Endothelial cell (in vitro differentiated cells): ENCODE measurements at regions not wholly inside any gene's neighbourhood (a gene's known extent, or its start where the extent isn't known, plus 50 kb on each side); places are given as distances from the start of the nearest gene placed in this dataset.

Experiments
- DNase-seq: peaks from one replicate; pipeline ENCODE4 v3.0.0; 2021; ENCODE audit warnings: low spot score
- H3K27ac Mint-ChIP-seq: one replicate; pipeline ENCODE4 v1.8.0; 2021; ENCODE audit warnings: mixed read lengths, inconsistent platforms; ENCODE audit not compliant: unreplicated experiment
- H3K27me3 Mint-ChIP-seq: one replicate; pipeline ENCODE4 v1.8.0; 2021; ENCODE audit warnings: mild to moderate bottlenecking, moderate library complexity, mixed read lengths, inconsistent platforms; ENCODE audit not compliant: unreplicated experiment
- H3K36me3 Mint-ChIP-seq: one replicate; pipeline ENCODE4 v1.8.0; 2021; ENCODE audit warnings: mild to moderate bottlenecking, low read depth, mixed read lengths, inconsistent platforms; ENCODE audit not compliant: unreplicated experiment
- H3K4me1 Mint-ChIP-seq: one replicate; pipeline ENCODE4 v1.8.0; 2021; ENCODE audit warnings: mild to moderate bottlenecking, mixed read lengths, inconsistent platforms; ENCODE audit not compliant: unreplicated experiment
- H3K4me3 Mint-ChIP-seq: one replicate; pipeline ENCODE4 v1.8.0; 2021; ENCODE audit warnings: mild to moderate bottlenecking, mixed read lengths, inconsistent platforms; ENCODE audit not compliant: unreplicated experiment
- H3K9me3 Mint-ChIP-seq: one replicate; pipeline ENCODE4 v1.8.0; 2021; ENCODE audit warnings: mixed read lengths, inconsistent platforms; ENCODE audit not compliant: unreplicated experiment
- CTCF ChIP-seq: fragments of 200-600 bp; sonication (generic); IDR thresholded peaks from one replicate; pipeline ENCODE4 v1.5.0; 2021; ENCODE audit warnings: antibody characterized with exemption; ENCODE audit not compliant: unreplicated experiment

GRCh38 chr20:58019027-58019849 lies 209.2 kb downstream of the ANKRD60 start:
- no peaks in the 10 kb centered on the region for H3K36me3 Mint-ChIP-seq
- DNase-seq = no peak
- no peak for TF ChIP-seq CTCF
- H3K9me3 Mint-ChIP-seq = no peaks in the 10 kb centered on the region
- peaks cover 2% of the 10 kb centered on the region for H3K27me3 Mint-ChIP-seq
- peaks cover 20% of the 10 kb centered on the region for H3K4me1 Mint-ChIP-seq
- no peak overlapping the region for H3K27ac Mint-ChIP-seq
- H3K4me3 Mint-ChIP-seq = no peak overlapping the region

- no peak for DNase-seq
- no peak overlapping the region for H3K4me3 Mint-ChIP-seq
- no peaks in the 10 kb centered on the region for H3K9me3 Mint-ChIP-seq
- H3K36me3 Mint-ChIP-seq = no peaks in the 10 kb centered on the region
- no peak for TF ChIP-seq CTCF
- peaks cover 20% of the 10 kb centered on the region for H3K4me1 Mint-ChIP-seq
- no peak overlapping the region for H3K27ac Mint-ChIP-seq
- H3K27me3 Mint-ChIP-seq = peaks cover 2% of the 10 kb centered on the region
Observed at GRCh38 chr20:58018590-58018989, 209.9 kb downstream of the ANKRD60 start.

GRCh38 chr20:58017970-58018530 lies 210.4 kb downstream of the ANKRD60 start:
- peaks cover 22% of the 10 kb centered on the region for H3K4me1 Mint-ChIP-seq
- H3K9me3 Mint-ChIP-seq = no peaks in the 10 kb centered on the region
- H3K27me3 Mint-ChIP-seq = peaks cover 2% of the 10 kb centered on the region
- no peak overlapping the region for H3K4me3 Mint-ChIP-seq
- H3K27ac Mint-ChIP-seq = no peak overlapping the region
- H3K36me3 Mint-ChIP-seq = no peaks in the 10 kb centered on the region
- no peak for TF ChIP-seq CTCF
- no peak for DNase-seq

GRCh38 chr20:58017231-58017969 lies 211.1 kb downstream of the ANKRD60 start:
- no peak for DNase-seq
- Mint-ChIP-seq H3K4me1 (peaks cover 28% of the 10 kb centered on the region), H3K4me3 (no peak overlapping the region), H3K36me3 (no peaks in the 10 kb centered on the region), H3K27ac (no peak overlapping the region), H3K27me3 (peaks cover 2% of the 10 kb centered on the region), H3K9me3 (no peaks in the 10 kb centered on the region)
- TF ChIP-seq CTCF = no peak
